Fibroblast of peridontal ligament (primary cell): ENCODE measurements at regions not wholly inside any gene's neighbourhood (a gene's known extent, or its start where the extent isn't known, plus 50 kb on each side); places are given as distances from the start of the nearest gene placed in this dataset.
A peak's percentile ranks its signal among the peaks of the same experiment; 100 is the strongest.
"Not testable (repeated sequence)": the region's sequence is repeated elsewhere in the genome, so short reads cannot be mapped to it uniquely, and the experiment has no call there.

Source experiments
- DNase-seq: peaks from one replicate; pipeline ENCODE4 v3.0.0-alpha.2; 2010; ENCODE audit errors: extremely low read depth

DNA sequence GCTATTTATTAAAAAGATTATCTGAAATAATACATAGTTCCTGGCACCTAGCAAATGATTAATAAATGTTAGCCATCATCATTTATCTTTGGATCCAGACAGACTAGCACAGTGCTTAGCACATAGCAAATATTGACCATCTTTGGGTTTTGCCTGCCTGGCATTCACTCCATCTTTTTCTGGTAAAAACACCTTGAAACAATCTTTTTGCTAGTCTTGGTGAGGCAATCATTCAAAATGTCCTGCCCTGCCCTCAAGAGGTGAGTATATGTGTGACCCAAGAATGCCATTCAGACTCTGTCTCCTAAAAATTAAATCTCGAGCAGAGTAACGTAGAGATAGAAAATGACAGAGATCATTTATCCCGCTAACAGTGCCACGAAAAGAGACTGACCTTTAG, 78.3 kb upstream of the ZNF280D start:
- no peak for DNase-seq

DNA sequence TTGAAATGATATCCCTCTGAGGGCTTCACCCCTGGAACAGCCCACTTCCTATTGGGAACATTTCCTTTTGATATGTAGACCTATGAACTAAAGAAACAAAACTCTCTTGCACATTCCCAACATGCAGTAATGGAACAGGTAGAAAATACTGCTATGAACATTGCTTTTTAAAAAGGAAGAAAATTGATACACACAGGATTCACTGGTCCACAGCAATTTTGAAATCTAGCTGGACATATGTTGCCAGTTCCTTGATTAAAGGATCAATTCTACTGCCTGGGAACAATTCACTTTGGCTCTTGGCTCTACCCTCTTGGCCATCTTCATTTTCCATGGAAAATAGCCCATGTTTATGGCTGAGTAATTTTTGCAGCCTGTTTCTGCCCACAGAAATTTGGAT, 74.9 kb upstream of the ZNF280D start:
- DNase-seq: no peak

DNA sequence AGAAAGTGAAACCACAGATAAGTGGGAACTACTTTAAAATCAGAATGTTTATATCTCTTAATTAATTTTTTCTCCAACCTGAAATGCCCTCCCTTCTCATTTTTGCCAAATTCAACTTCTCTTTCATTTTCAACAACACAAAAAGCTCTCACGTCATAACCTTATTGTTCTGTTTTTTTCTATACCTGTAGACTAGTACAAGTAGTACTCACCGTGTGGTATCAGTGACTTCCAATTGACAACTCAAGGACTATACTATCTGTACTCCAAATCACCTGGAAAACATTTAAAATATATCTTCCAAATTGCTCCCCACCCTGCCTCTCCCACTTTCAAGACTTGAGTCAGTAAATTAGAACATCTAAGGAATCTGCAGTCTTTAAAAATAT, 72.8 kb upstream of the ZNF280D start:
- no peak for DNase-seq

DNA sequence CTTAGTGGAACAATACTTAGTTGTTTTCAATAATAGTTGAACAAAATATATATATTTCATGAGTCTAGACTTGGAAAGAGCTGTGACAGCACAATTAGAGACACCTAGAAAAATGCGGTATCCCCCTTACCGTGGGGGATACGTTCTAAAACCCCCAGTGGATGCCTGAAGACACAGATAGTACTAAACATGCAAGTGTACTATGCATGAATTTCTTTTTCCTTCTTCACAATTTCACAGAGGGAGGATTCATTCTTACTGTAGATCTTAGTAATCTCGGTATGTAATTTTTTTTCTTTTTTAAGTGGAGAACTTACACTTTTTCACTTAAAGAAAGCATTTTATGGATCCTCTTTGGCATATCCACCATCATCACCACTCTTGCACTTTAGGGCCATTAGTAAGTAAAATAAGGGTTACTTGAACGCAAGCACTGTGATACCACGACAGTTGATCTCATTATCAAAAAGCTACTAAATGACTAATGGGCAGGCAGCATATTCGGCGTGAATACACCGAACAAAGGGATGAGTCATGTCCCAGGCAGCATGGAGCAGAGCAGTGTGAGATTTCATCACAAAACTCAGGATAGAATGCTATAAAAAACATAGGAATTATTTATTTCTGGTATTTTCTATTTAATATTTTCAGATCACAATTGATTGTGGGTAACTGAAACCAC, 72.3 kb upstream of the ZNF280D start:
- DNase-seq: peak; percentile 70

DNA sequence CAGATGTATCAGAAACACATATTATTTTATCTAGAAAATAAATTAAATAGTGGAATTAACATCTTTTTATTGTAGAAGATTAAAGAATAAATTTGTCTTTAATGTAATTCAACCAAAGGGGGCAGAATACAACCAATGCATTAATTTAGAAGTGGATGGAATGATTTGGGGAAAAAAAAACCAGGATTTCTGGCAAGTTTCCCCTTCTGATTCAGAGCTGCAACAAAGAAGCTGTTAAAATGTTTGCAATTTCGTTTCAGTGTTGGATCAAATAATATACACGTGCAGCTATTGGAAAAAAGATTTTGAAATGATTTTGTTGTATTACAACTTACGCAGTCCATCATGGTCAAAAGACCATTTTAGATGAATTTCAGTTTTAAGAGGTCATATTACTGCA, 71.6 kb upstream of the ZNF280D start:
- peak; percentile 48 for DNase-seq

DNA sequence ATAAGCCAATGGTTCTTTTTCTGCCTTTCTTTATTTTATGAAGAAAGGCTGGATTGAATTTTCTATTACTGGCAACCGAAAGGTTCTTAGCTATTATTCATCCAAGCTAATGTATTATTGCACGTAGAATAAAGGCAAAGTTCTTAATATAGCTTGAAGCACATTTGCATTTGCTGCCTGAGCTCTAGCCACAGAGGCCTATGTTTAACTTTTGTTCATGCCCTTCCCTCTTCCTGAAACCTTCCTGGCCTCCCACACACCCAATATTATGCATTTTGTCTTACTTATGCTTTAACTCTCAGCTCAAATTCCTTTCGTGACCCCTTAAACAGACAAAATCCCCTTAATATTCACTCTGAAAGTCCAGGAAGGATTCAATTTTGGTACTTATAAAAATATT, 71.0 kb upstream of the ZNF280D start:
- DNase-seq: no peak

DNA sequence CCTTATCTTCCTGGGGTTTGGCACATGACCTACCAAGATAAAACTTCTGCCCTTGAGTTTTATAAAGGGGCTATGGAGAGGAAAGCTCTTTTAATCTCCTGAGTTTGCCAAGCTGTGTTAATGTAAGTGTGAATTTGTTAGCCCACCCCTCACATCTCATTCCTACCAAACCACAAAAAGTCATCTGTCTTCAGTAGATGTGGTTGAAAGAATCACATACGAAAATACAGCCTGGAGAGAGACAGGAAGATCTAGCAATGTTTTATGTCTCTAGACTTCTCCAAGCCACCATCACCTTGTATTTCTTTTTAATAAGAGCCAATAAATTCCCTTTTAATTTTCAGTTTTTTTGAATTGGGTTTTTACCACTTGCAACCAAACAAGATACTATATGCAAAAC, 68.9 kb upstream of the ZNF280D start:
- no peak for DNase-seq

DNA sequence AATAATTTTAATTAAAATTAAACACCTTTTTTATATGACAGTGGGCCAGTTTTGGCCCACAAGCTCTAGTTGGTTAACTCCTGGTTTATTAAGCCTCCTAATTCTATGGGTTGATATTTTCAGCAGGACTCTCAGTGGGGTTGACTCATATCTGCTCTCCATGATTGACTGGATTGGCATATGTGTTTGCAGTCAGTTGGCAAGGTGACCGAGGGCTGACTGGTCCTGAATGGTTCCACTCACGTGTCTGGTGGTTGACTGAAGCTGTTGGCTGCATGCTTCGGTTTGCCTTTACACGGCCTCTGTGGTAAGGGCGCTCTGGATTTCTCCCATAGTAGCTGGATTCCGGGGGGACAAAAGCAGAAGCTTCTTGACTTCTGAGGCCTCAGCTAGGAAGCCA, 65.3 kb upstream of the ZNF280D start:
- DNase-seq: no peak

DNA sequence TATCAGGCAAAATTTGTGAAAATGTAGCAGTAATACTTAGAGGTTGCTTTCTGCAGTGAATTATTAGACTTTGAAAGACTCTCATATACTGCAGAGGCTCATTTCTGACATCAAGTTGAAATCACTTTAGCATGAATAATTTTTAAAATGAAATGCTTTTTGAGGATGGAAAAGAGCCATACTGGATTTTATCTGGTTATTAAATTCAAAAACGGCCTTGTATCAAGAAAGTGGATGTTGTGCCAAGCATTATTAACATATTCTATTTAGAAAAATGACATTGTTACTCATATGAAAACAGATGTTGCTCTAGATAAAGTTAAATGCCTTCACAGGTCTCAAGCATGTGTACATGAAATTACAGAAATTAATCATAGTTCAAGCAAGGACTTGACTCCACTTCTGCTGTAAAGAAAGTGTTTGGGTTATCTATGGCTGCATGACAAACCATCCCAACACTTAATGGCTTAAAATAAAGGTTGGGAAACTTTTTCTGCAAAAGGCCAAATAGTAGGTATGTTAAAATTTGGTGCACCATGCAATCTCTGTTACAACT, 64.5 kb upstream of the ZNF280D start:
- DNase-seq: no peak

DNA sequence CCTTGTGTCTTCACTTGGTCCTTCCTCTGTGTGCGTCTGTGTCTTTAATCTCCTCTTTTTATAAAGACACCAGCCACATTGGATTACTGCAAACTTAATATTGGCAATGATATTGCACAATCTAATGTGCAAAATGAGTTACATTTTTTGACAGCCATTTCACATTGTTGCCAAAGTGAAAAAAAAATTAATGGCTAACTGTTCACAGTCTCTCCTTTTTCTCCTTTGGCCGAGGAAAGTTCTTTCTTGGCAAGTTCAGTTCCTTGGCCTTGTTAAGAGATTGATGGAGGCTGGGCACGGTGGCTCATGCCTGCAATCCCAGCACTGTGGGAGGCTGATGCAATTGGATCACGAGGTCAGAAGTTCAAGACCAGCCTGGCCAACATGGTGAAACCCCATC, 62.2 kb upstream of the ZNF280D start:
- DNase-seq: no peak

DNA sequence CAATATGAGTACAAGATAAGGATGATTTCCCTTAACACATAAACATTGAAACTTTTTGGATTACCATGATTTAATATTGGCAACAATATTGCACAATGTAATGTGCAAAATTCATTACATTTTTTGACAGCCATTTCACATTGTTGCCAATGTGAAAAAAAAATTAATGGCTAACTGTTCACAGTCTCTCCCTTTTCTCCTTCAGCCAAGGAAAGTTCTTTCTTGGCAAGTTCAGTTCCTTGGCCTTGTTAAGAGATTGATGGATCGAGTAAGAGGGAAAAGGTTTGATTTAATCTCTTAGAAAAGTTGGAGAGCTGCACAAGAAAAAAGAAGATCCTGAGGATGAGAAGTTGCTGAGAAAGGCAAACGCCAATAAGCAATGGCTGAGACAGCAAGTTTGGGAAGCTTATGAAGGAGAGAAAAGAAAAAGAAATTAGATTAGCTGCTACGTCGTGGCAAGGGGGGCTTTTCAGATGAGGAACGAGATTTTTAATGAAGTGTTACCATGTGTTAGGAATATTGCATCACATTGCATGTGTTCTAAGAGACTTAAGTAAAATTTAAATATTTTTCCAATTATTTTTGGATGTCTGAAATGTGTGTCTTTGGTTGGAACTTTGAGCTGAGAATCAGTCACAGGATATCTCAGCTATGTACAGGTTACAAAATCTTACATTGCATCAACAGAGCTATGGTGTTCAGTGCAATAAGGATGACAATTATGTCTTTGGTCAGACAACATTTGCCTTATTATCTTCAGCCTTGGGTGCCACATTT, 61.4 kb upstream of the ZNF280D start:
- DNase-seq: no peak

DNA sequence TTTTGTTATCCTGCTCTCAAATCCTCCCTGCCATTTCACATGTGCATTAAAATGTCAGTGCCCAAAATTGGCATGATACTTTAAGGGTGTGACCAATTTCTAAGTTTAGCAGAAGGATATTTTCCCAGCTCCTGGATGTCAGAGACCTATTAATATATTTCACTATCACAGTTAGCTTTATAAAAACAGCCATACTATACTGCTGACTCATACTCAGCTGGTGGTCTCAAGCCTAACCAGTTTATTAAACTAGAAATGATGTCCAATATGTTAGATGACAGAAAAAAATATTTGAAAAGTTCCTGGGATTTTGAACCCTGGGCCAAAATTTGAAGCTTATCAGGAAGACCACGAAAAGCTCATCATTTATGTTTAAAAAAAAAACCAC, 60.9 kb upstream of the ZNF280D start:
- no peak for DNase-seq

DNA sequence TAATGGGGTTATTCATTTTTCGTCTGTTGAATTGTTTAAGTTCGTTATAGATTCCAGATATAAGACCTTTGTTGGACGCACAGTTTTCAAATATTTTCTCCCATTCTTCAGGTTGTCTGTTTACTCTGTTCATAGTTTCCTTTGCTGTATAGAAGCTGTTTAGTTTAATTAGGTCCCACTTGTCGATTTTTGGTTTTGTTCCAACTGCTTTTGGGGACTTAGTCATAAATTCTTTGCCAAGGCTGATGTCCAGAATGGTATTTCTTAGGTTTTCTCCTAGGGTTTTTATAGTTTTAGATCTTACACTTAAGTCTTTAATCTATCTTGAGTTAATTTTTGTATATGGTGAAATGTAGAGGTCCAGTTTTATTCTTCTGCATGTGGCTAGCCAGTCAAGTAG, 58.9 kb upstream of the ZNF280D start:
- no peak for DNase-seq

DNA sequence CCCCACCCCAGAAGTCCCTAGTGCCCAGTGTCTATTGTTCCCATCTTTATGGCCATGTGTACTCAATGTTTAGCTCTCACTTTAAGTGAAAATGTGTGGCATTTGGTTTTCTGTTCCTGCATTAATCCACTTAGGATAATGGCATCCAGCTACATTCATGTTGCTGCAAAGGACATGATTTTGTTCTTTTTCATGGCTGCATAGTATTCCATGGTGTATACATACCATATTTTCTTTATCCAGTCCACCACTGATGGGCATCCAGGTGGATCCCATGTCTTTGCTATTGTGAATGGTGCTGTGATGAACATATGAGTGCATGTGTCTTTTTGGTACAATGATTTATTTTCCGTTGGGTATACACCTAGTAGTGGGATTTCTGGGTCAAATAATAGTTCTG, 58.2 kb upstream of the ZNF280D start:
- not testable (repeated sequence) for DNase-seq

DNA sequence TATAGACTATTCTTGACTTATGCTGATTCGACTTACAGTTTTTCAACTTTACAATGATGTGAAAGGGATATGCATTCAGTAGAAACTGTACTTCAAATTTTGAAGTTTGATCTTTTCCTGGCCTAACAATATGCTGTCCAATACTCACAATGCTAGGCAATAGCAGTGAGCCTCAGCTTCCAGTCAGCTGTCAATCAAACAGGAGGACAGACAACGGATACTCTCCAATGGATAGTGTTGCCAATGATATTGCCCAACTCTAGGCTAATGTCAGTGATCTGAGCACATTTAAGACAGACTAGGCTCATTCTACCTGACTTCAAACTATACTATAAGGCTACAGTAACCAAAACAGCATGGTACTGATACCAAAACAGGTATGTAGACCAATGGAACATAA, 55.0 kb upstream of the ZNF280D start:
- DNase-seq: no peak

DNA sequence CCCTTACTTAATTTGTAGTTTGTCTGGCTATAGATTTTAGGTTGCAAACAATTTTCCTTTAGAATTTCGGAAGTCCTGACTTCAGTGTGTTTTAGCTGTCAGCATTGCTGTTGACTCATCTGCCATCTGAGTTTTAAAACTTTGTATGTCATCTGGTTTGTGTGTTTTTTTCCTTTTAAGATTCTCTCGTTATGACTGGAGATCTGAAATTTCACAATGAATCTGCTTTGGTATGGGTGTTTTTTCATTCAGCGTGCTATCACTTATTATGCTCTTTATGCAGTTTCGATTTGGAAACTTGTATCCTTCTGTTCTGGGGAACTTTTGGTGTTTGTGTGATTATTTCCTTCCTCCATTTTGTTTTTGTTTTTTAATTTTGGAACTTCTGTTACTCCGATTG, 53.7 kb upstream of the ZNF280D start:
- DNase-seq: no peak

DNA sequence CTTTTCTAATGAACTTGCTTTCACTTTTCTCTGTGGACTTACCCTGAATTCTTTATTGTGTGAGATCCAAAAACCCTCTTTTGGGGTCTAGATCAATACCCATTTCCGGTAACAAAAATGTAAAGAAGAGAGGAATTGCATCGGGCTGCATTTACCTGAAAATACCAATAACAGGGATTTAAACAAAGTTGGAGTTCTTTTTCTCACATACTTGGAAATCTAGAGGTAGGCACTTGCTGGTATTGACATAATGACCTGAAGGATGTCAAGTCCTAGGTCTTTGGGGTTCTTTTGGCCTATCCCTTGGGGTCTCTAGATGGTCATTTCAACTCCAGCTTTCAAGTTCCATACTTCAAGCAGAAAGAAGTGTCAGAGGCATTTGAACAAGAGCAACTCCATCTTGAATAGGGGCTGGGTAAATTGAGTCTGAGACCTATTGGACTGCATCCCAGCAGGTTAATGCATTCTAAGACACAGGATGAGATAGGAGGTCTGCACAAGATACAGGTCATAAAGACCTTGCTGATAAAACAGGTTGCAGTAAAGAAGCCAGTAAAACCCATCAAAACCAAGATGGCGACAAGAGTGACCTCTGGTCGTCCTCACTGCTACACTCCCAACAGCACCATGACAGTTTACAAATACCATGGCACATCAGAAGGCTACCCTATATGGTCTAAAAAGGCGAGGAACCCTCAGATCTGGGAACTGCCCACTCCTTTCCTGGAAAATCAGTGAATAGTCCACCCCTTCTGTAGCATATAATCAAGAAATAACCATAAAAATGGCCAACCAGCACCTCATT, 50.8 kb upstream of the ZNF280D start:
- no peak for DNase-seq

DNA sequence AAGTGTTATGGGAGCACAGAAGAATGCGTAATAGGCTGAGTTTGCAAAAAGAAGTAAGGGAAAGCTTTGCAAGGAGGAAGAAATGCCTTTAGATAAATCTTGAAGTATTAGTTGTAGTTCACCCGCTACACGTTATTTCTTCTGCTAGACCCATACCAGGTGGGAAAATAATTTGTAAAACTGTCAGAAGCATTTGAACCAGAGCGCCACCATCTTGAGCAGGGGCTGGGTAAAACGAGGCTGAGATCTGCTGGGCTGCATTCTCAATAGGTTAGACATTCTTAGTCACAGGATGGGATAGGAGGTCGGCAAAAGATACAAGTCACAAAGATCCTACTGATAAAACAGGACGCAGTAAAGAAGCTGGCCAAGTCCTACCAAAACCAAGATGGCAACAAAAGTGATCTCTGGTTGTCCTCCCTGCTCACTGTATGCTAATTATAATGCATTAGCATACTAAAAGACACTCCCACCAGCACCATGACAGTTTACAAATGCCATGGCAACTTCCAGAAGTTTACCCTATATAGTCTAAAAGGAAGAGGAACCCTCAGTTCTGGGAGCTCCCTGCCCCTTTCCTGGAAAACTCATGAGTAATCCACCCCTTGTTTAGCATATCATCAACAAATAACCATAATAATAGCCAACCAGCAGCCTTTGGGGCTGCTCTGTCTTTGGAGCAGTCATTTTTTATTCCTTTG, 50.0 kb upstream of the ZNF280D start:
- no peak for DNase-seq
